ENCODE measurements at regions not wholly inside any gene's neighbourhood (a gene's known extent, or its start where the extent isn't known, plus 50 kb on each side); places are given as distances from the start of the nearest gene placed in this dataset.

DNA sequence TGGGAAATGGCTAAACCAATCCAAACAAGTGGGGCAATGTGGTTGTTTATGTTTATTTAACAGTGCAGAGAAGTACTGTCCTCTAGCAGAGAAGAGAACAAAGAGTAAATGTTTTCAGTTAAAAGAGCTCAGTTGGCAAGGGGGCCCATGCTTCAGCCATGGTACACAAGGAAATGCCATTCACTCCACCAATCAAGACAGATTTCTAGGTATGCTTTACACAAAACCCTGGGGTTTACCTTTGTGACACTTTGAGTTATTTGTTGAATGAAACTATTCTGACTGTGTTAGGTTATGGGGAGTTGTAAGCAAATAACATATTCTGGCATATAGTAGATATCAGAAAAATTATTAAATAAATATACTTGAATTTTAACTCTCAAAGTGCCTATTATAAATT is 228.5 kb upstream of the MME start:
- no peak overlapping the region for H2AFZ ChIP-seq (ENCODE audit: low read length)
- no peaks in the 10 kb centered on the region for H3K4me1 ChIP-seq (ENCODE audit: insufficient read depth, low read length, poor library complexity, severe bottlenecking)
- no peaks in the 10 kb centered on the region for H3K9me2 ChIP-seq (replicated peaks; ENCODE audit: low read depth, low read length)
- H3K4me3 ChIP-seq (ENCODE audit: low read length, poor library complexity, severe bottlenecking) = no peak overlapping the region
- no peak overlapping the region for H3K4me2 ChIP-seq (ENCODE audit: low read depth, low read length, poor library complexity, severe bottlenecking)
- H3K79me2 ChIP-seq (ENCODE audit: insufficient read depth, low read length) = no peaks in the 10 kb centered on the region
- no peaks in the 10 kb centered on the region for H3K9me3 ChIP-seq (ENCODE audit: insufficient read depth, low read depth, low read length)
- no peaks in the 10 kb centered on the region for H3K36me3 ChIP-seq (ENCODE audit: insufficient read depth, low read length)
- no peaks in the 10 kb centered on the region for H4K20me1 ChIP-seq (ENCODE audit: insufficient read depth, low read length, poor library complexity, severe bottlenecking)
- no peaks in the 10 kb centered on the region for H3K27me3 ChIP-seq (ENCODE audit: insufficient read depth, low read length, poor library complexity, severe bottlenecking)
- TF ChIP-seq, protein P1, sequence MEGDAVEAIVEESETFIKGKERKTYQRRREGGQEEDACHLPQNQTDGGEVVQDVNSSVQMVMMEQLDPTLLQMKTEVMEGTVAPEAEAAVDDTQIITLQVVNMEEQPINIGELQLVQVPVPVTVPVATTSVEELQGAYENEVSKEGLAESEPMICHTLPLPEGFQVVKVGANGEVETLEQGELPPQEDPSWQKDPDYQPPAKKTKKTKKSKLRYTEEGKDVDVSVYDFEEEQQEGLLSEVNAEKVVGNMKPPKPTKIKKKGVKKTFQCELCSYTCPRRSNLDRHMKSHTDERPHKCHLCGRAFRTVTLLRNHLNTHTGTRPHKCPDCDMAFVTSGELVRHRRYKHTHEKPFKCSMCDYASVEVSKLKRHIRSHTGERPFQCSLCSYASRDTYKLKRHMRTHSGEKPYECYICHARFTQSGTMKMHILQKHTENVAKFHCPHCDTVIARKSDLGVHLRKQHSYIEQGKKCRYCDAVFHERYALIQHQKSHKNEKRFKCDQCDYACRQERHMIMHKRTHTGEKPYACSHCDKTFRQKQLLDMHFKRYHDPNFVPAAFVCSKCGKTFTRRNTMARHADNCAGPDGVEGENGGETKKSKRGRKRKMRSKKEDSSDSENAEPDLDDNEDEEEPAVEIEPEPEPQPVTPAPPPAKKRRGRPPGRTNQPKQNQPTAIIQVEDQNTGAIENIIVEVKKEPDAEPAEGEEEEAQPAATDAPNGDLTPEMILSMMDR (conservative IDR thresholded peaks at IDR 0.05; ENCODE audit: low read length) = no peak
- TF ChIP-seq EZH2phosphoT487 (IDR thresholded peaks at IDR 0.05; ENCODE audit: borderline replicate concordance) = no peak
- no peaks in the 10 kb centered on the region for H3F3A ChIP-seq (ENCODE audit: low read depth)
- H3K9ac ChIP-seq (ENCODE audit: low read depth, low read length, poor library complexity, severe bottlenecking) = no peak overlapping the region

DNA sequence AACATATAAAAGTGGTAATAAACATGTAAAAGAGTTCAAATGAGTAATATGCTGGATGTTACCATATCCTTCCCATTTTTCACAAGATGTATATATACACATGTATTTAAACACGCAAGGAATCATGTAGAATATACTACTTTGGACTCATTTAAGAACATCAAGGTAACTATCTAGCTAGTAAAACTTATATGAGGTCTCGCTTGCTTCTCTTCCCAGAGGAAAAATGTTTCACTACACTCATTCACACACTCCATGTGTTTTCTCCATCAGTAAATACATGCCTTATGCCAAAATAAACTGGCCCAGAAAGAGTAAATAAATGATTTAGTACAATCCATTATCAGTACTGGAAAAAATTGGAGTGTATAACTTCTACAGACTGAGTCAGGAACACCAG is 229.2 kb upstream of the MME start:
- Histone ChIP-seq H4K20me1 (ENCODE audit: insufficient read depth, low read length, poor library complexity, severe bottlenecking) (no peaks in the 10 kb centered on the region), H3F3A (ENCODE audit: low read depth) (no peaks in the 10 kb centered on the region), H3K9me3 (ENCODE audit: insufficient read depth, low read depth, low read length) (no peaks in the 10 kb centered on the region), H3K27me3 (ENCODE audit: insufficient read depth, low read length, poor library complexity, severe bottlenecking) (no peaks in the 10 kb centered on the region), H3K79me2 (ENCODE audit: insufficient read depth, low read length) (no peaks in the 10 kb centered on the region), H3K4me2 (ENCODE audit: low read depth, low read length, poor library complexity, severe bottlenecking) (no peak overlapping the region), H3K9me2 (replicated peaks; ENCODE audit: low read depth, low read length) (no peaks in the 10 kb centered on the region), H3K9ac (ENCODE audit: low read depth, low read length, poor library complexity, severe bottlenecking) (no peak overlapping the region), H2AFZ (ENCODE audit: low read length) (no peak overlapping the region), H3K36me3 (ENCODE audit: insufficient read depth, low read length) (no peaks in the 10 kb centered on the region), H3K4me3 (ENCODE audit: low read length, poor library complexity, severe bottlenecking) (no peak overlapping the region), H3K4me1 (ENCODE audit: insufficient read depth, low read length, poor library complexity, severe bottlenecking) (no peaks in the 10 kb centered on the region)
- TF ChIP-seq EZH2phosphoT487 (IDR thresholded peaks at IDR 0.05; ENCODE audit: borderline replicate concordance) = no peak
- TF ChIP-seq, protein P1 (conservative IDR thresholded peaks at IDR 0.05; ENCODE audit: low read length) = no peak

DNA sequence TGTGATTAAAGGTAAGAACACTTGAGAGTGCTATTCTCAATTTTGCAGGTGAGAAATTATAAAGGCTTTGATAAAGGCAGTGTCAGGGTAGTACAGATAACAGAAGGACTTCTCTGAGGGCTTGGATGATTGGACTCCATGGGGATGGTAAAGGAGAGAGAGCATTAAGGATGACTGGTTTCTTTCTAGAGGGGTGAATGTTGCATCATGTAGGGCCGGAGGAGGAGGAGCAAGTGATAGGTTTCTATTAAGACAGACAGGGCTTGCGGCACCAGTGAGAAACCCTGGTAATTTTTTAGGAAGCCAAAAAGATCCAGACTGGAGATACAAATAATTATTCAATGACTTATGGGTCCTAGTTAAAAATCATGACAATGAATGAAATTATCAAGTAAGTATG is 230.7 kb upstream of the MME start:
- Histone ChIP-seq H4K20me1 (ENCODE audit: insufficient read depth, low read length, poor library complexity, severe bottlenecking) (no peaks in the 10 kb centered on the region), H3F3A (ENCODE audit: low read depth) (no peaks in the 10 kb centered on the region), H3K4me2 (ENCODE audit: low read depth, low read length, poor library complexity, severe bottlenecking) (no peak overlapping the region), H3K9me3 (ENCODE audit: insufficient read depth, low read depth, low read length) (no peaks in the 10 kb centered on the region), H3K9me2 (replicated peaks; ENCODE audit: low read depth, low read length) (no peaks in the 10 kb centered on the region), H3K36me3 (ENCODE audit: insufficient read depth, low read length) (no peaks in the 10 kb centered on the region), H3K4me3 (ENCODE audit: low read length, poor library complexity, severe bottlenecking) (no peak overlapping the region), H2AFZ (ENCODE audit: low read length) (no peak overlapping the region), H3K27me3 (ENCODE audit: insufficient read depth, low read length, poor library complexity, severe bottlenecking) (no peaks in the 10 kb centered on the region), H3K4me1 (ENCODE audit: insufficient read depth, low read length, poor library complexity, severe bottlenecking) (no peaks in the 10 kb centered on the region), H3K79me2 (ENCODE audit: insufficient read depth, low read length) (no peaks in the 10 kb centered on the region), H3K9ac (ENCODE audit: low read depth, low read length, poor library complexity, severe bottlenecking) (no peak overlapping the region)
- TF ChIP-seq EZH2phosphoT487 (IDR thresholded peaks at IDR 0.05; ENCODE audit: borderline replicate concordance) = no peak
- TF ChIP-seq, protein P1 (conservative IDR thresholded peaks at IDR 0.05; ENCODE audit: low read length) = no peak
